Esophagus squamous epithelium (tissue), 5 donors: ENCODE measurements at regions not wholly inside any gene's neighbourhood (a gene's known extent, or its start where the extent isn't known, plus 50 kb on each side); places are given as distances from the start of the nearest gene placed in this dataset.

Experiments used
- DNase-seq: peaks from one replicate; lab custom pipeline; 2025; lab: John Stamatoyannopoulos, UW
- H3K27ac ChIP-seq, 4 donors: fragments of 200-600 bp; sonication (generic); one replicate each; pipeline ENCODE4 v1.5.1; 2016 to 2019; ENCODE audit warnings: mild to moderate bottlenecking in 1 of 4
- H3K27me3 ChIP-seq, 4 donors: fragments of 200-600 bp; sonication (generic); 1 replicate in 3 of 4; 2 replicates in 1 of 4; pipeline versions ENCODE4 v1.5.1 to v1.6.0; 2017 to 2021; ENCODE audit warnings: antibody characterized with exemption in 1 of 4
- H3K36me3 ChIP-seq, 3 donors: fragments of 200-600 bp; sonication (generic); one replicate each; pipeline ENCODE4 v1.5.1; 2016 to 2019
- H3K4me1 ChIP-seq, 3 donors: fragments of 200-600 bp; sonication (generic); one replicate each; pipeline ENCODE4 v1.5.1; 2017 to 2019
- H3K4me3 ChIP-seq, 4 donors: fragments of 200-600 bp; sonication (generic); 1 replicate in 3 of 4; 2 replicates in 1 of 4; pipeline ENCODE4 v1.5.1; 2016 to 2019; ENCODE audit warnings: mild to moderate bottlenecking in 2 of 4, moderate library complexity in 1 of 4
- H3K9me3 ChIP-seq, 3 donors: fragments of 200-600 bp; sonication (generic); one replicate each; pipeline ENCODE4 v1.5.1; 2016 to 2019
- CTCF ChIP-seq, 6 experiments: fragments of 450-650 bp in 4 of 6; fragments of 200-600 bp in 2 of 6; sonication (generic) in 2 of 6; IDR thresholded peaks; one replicate each; pipeline ENCODE4 v1.5.1; 2016 to 2019; ENCODE audit warnings: antibody characterized with exemption in 6 of 6, mild to moderate bottlenecking in 4 of 6, moderate library complexity in 4 of 6
- POLR2A ChIP-seq, 4 donors: fragments of 450-650 bp; IDR thresholded peaks; one replicate each; pipeline ENCODE4 v1.6.1; 2017; ENCODE audit warnings: antibody characterized with exemption in 4 of 4, mild to moderate bottlenecking in 4 of 4, moderate library complexity in 3 of 4
- WGBS, 2 donors: methylation state at CpG; one replicate each; pipeline ENCODE4 v1.1.5; 2018; 5-methylcytosine and 5-hydroxymethylcytosine counted together
- intact Hi-C: fragments of 100-400 bp; cut with DNase I; formaldehyde crosslinking; loops from one replicate; pipeline ENCODE4 v1.15.0; 2022
- donor health status: DM: yes; HTN: yes; CAD: no.

DNA sequence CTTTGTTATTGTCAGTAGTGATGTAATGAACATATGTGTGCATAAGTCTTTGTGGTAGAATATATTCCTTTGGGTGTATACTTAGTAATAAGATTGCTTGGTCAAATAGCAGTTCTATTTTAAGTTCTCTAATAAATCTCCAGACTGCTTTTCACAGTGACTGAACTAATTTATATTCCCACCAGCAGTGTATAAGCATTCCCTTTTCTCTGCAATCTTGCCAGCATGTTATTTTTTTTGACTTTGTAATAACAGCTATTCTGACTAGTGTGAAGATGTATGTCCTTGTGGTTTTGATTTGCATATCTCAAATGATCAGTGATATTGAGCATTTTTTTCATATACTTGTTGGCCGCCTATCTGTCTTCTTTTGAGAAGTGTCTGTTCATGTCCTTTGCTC lies 111.5 kb upstream of the CDH12 start:
- 76% methylated on average over 1 of the region's 1 CpG for WGBS, 2 donors
- no peak overlapping the region for H3K27ac ChIP-seq
- intact Hi-C loops: no loop called here
- no peaks in the 10 kb centered on the region for H3K27me3 ChIP-seq
- H3K4me3 ChIP-seq: no peak overlapping the region
- no peaks in the 10 kb centered on the region for H3K36me3 ChIP-seq
- no peak for TF ChIP-seq CTCF (IDR thresholded peaks at IDR 0.05)
- no peak for TF ChIP-seq POLR2A (IDR thresholded peaks at IDR 0.05)
- no peaks in the 10 kb centered on the region for H3K4me1 ChIP-seq
- DNase-seq: no peak
- H3K9me3 ChIP-seq: peaks cover 0 to 3% (median 0%) of the 10 kb centered on the region in 3 donors

- no peak for DNase-seq
- 76% methylated on average over 3 of the region's 3 CpGs for WGBS, 2 donors
- intact Hi-C loops: no loop called here
- Histone ChIP-seq H3K27ac (no peak overlapping the region), H3K9me3 (no peaks in the 10 kb centered on the region), H3K36me3 (no peaks in the 10 kb centered on the region), H3K4me3 (no peak overlapping the region), H3K27me3 (no peaks in the 10 kb centered on the region), H3K4me1 (no peaks in the 10 kb centered on the region)
- TF ChIP-seq CTCF (IDR thresholded peaks at IDR 0.05) (no peak), POLR2A (IDR thresholded peaks at IDR 0.05) (no peak)
Observed at GRCh38 chr5:22958462-22959262, 105.5 kb upstream of the CDH12 start.

- 50 to 67% methylated on average over 1 of the region's 1 CpG for WGBS, 2 donors
- Histone ChIP-seq H3K36me3 (no peaks in the 10 kb centered on the region), H3K27me3 (no peaks in the 10 kb centered on the region), H3K27ac (no peak overlapping the region), H3K4me3 (no peak overlapping the region), H3K4me1 (no peaks in the 10 kb centered on the region), H3K9me3 (no peaks in the 10 kb centered on the region)
- intact Hi-C loops: no loop called here
- no peak for DNase-seq
- TF ChIP-seq POLR2A (IDR thresholded peaks at IDR 0.05): no peak
- TF ChIP-seq CTCF (IDR thresholded peaks at IDR 0.05): no peak
Observed at GRCh38 chr5:22947921-22948320, 94.8 kb upstream of the CDH12 start.

DNA sequence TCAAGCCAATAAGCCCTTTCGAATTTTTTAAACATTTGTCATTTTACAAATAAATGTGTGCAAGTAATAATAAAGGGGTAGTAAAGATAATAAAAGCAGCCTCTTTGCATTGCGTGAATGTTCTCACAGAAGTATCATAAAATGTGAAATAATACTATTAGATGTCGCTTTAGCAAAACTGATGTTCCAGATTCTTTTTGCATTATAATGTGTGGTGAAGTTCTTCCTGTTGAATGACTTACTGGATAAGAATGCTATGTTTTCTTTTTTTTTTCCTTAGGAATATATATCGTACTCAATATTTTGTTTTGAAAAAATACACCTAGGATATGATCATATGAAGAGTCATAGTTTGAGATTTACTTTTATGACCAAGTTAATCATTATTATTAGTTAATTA lies 85.2 kb upstream of the CDH12 start:
- intact Hi-C loops: no loop called here
- no peak for TF ChIP-seq POLR2A (IDR thresholded peaks at IDR 0.05)
- no peak for TF ChIP-seq CTCF (IDR thresholded peaks at IDR 0.05)

GRCh38 chr5:22928821-22929482 lies 75.8 kb upstream of the CDH12 start:
- Histone ChIP-seq H3K36me3 (no peaks in the 10 kb centered on the region), H3K27me3 (no peaks in the 10 kb centered on the region), H3K27ac (no peak overlapping the region), H3K9me3 (no peaks in the 10 kb centered on the region), H3K4me1 (no peaks in the 10 kb centered on the region), H3K4me3 (no peak overlapping the region)
- 38 to 64% methylated on average over 1 of the region's 1 CpG for WGBS, 2 donors
- no peak for DNase-seq
- intact Hi-C loops: no loop called here
- TF ChIP-seq CTCF (IDR thresholded peaks at IDR 0.05) (no peak), POLR2A (IDR thresholded peaks at IDR 0.05) (no peak)

More for the DNA sequence above, 85.2 kb upstream of the CDH12 start:
- WGBS, 2 donors: 84 to 90% methylated on average over 4 of the region's 4 CpGs
- H3K4me1 ChIP-seq: no peaks in the 10 kb centered on the region
- no peak overlapping the region for H3K4me3 ChIP-seq
- no peaks in the 10 kb centered on the region for H3K9me3 ChIP-seq
- H3K27me3 ChIP-seq: no peaks in the 10 kb centered on the region
- H3K36me3 ChIP-seq: no peaks in the 10 kb centered on the region
- DNase-seq: no peak
- no peak overlapping the region for H3K27ac ChIP-seq
